ENCODE measurements at regions not wholly inside any gene's neighbourhood (a gene's known extent, or its start where the extent isn't known, plus 50 kb on each side); places are given as distances from the start of the nearest gene placed in this dataset.

GRCh38 chr2:167595839-167596471 is 651.4 kb downstream of the STK39 start:
- no peak overlapping the region for H3K4me3 ChIP-seq (ENCODE audit: low read depth, low read length)
- TF ChIP-seq, protein P1, sequence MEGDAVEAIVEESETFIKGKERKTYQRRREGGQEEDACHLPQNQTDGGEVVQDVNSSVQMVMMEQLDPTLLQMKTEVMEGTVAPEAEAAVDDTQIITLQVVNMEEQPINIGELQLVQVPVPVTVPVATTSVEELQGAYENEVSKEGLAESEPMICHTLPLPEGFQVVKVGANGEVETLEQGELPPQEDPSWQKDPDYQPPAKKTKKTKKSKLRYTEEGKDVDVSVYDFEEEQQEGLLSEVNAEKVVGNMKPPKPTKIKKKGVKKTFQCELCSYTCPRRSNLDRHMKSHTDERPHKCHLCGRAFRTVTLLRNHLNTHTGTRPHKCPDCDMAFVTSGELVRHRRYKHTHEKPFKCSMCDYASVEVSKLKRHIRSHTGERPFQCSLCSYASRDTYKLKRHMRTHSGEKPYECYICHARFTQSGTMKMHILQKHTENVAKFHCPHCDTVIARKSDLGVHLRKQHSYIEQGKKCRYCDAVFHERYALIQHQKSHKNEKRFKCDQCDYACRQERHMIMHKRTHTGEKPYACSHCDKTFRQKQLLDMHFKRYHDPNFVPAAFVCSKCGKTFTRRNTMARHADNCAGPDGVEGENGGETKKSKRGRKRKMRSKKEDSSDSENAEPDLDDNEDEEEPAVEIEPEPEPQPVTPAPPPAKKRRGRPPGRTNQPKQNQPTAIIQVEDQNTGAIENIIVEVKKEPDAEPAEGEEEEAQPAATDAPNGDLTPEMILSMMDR (IDR thresholded peaks at IDR 0.05; ENCODE audit: low read depth, low read length, missing control alignments) = no peak
- no peak for DNase-seq (ENCODE audit: low read depth)

GRCh38 chr2:167595021-167595420 is 652.4 kb downstream of the STK39 start:
- H3K4me3 ChIP-seq (ENCODE audit: low read depth, low read length) = no peak overlapping the region
- TF ChIP-seq, protein P1 (IDR thresholded peaks at IDR 0.05; ENCODE audit: low read depth, low read length, missing control alignments) = no peak
- DNase-seq (ENCODE audit: low read depth) = no peak

DNA sequence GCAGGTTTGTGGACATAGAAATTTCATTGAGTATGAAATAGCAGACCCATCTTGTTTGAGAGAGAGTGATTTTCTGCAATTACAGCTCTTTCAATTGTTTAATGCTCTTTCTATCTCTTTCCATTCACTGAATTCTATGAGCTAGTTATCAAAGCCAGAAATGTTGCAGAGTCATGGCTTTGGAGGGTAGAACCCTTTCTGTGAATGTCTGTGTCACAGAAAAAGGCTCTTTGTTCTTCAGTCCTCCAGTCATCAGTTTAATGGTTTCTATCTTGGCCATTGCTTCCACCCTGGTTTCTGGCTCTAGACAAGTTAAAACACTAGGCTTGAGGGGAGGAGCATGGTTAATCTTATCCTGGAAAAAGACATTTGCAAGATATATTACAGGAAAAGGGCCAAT is 655.0 kb downstream of the STK39 start:
- H3K4me3 ChIP-seq (ENCODE audit: low read depth, low read length) = no peak overlapping the region
- TF ChIP-seq, protein P1 (IDR thresholded peaks at IDR 0.05; ENCODE audit: low read depth, low read length, missing control alignments) = no peak
- no peak for DNase-seq (ENCODE audit: low read depth)

DNA sequence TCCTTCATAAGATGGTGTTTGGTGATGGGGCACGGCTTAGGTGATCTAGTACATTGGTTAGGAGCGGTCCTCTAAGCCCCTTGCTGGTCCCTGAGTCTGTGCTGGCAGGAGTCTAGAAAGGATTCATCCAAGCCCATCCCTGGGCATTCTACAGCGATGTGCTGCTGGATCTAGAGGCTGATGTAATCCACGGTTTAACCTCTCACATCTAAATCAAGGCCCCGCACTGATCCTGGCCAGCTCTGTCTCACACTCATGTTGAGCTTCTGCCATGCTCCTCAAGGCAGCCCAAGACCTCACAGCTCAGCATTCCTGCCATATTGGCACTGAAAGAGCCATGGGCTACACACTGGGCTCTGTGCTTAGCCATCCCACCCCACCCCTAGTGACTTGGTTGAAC is 664.8 kb downstream of the STK39 start:
- no peak overlapping the region for H3K4me3 ChIP-seq (ENCODE audit: low read depth, low read length)
- no peak for DNase-seq (ENCODE audit: low read depth)
- TF ChIP-seq, protein P1 (IDR thresholded peaks at IDR 0.05; ENCODE audit: low read depth, low read length, missing control alignments) = no peak

- TF ChIP-seq, protein P1 (IDR thresholded peaks at IDR 0.05; ENCODE audit: low read depth, low read length, missing control alignments) = no peak
- no peak for DNase-seq (ENCODE audit: low read depth)
- no peak overlapping the region for H3K4me3 ChIP-seq (ENCODE audit: low read depth, low read length)
These were observed 665.3 kb downstream of the STK39 start for GRCh38 chr2:167581961-167582574.

DNA sequence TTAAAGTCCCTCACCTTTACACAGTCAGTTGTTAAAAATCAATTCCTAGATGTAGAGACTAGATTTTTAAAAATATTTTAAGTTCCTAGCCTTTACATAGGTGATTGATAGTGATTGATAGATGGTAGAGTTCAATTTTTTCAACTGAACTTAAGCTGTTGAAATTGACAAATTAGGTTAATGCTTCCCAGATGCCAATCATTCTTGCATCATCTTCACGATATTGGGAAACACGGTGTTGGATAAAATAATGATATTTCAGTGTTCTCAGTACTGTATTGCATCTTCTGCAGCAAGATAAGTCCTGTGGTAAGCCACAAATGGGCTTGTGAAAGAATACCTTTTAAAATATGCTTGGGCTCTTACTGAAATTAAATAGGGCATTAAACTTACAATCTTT is 667.6 kb downstream of the STK39 start:
- no peak for DNase-seq (ENCODE audit: low read depth)
- TF ChIP-seq, protein P1 (IDR thresholded peaks at IDR 0.05; ENCODE audit: low read depth, low read length, missing control alignments) = no peak
- H3K4me3 ChIP-seq (ENCODE audit: low read depth, low read length) = no peak overlapping the region

GRCh38 chr2:167575276-167575675 is 672.1 kb downstream of the STK39 start:
- DNase-seq (ENCODE audit: low read depth) = no peak
- H3K4me3 ChIP-seq (ENCODE audit: low read depth, low read length) = no peak overlapping the region
- TF ChIP-seq, protein P1 (IDR thresholded peaks at IDR 0.05; ENCODE audit: low read depth, low read length, missing control alignments) = no peak

Measured in GM12864 (cell line).